ENCODE measurements at regions not wholly inside any gene's neighbourhood (a gene's known extent, or its start where the extent isn't known, plus 50 kb on each side); places are given as distances from the start of the nearest gene placed in this dataset.

DNA sequence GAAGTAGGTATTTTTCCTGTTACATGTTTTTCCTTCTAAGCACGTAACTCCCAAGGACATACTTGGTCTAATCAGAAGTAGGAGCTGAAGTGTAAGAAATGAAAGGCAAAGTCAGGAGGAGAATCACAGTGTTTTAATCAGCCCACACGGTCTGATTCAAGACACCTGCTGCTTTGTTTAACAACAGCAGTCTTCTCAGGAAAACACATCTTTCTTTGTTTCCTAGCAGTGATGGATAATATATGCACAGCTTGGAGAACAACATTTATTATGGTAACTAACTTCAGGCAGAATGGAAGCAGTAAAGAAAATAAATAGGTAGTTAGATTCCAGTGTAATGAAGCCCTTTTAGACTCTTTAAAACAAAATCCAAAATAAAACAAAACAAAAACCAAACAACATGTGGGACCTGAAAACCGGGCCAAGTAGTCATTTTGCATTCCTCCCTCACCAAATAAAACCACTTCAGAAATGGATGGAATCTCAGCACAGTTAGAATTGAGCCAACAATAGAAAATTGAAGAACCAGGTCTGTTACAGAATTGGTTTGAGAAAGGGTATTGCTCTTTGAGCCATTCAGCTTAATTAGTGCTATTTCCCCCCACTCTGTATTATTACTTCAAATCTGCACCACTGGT, 61.1 kb upstream of the UGP2 start:
- DNase-seq (ENCODE audit: low read depth) = peak; percentile 8

DNA sequence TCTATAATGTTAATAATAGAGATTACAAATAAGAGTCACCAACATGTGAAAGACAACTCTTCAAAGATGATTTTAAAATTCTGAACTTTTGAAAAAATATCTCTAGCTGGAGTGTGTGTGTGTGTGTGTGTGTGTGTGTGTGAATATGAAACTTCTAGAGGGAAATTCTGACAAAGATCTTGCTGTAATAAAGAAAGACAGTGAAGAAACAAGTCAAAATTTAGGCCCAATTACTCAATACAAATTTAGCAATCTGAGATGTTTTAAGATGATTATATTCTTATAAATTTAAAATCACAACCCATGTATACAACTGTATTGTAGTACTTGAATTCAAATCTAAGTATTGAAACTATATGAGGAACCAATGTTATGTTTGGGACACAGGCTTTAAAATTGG, 57.2 kb upstream of the UGP2 start:
- no peak for DNase-seq (ENCODE audit: low read depth)

DNA sequence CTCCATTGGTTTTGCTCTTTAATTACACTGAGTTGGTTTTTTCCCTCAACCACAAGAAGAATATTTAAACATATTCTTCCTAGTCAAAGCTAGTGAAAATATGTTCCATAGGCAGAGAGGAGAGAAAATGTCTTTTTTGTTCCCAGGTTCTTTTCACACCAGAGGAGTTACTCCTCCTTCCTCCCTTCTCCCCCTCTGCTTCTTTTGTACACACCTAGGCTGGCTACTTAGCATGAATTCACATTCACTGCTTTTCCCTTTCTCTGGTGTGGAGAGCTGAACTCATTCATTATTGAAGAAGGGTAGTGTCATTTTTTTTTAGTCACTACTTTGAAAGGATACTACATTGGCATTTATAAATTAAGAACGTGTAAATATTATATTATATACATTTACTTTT, 56.6 kb upstream of the UGP2 start:
- no peak for DNase-seq (ENCODE audit: low read depth)

DNA sequence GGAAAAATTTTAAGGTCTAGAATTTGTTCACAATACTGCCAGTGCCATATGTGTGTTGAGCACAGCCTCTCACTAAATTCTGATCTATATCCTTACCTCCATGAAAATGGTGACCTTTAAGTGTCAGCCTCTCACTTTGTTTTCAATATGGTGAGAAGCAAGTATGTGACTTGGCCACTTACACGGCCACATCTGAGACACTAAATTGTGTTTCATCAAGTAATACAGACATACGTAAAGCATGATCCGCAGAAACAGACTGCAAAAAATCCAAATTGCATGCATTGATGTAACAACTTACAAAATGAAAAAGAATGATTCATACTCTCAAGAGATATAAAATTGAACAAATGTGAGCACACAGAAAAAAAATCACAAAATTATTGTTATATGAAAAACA, 55.2 kb upstream of the UGP2 start:
- DNase-seq (ENCODE audit: low read depth) = no peak

DNA sequence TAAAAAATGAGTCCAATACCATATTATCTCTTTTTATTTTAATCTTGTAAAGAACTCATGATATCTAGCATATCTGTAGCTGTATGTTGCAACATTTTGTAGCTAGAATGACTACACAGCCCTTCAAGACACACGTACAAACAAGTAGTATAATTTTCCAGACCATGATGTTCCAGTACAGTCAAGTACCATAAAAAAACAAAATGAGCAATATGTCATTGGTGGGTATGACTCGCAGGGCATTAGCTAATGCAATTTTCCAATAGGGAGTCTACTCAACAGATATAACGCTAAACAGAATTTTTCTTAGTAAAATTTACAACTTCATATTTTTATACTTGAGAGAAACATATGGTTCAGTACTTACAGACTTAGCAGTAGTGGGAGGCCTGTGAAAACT, 53.6 kb upstream of the UGP2 start:
- peak; percentile 40 for DNase-seq (ENCODE audit: low read depth)

DNA sequence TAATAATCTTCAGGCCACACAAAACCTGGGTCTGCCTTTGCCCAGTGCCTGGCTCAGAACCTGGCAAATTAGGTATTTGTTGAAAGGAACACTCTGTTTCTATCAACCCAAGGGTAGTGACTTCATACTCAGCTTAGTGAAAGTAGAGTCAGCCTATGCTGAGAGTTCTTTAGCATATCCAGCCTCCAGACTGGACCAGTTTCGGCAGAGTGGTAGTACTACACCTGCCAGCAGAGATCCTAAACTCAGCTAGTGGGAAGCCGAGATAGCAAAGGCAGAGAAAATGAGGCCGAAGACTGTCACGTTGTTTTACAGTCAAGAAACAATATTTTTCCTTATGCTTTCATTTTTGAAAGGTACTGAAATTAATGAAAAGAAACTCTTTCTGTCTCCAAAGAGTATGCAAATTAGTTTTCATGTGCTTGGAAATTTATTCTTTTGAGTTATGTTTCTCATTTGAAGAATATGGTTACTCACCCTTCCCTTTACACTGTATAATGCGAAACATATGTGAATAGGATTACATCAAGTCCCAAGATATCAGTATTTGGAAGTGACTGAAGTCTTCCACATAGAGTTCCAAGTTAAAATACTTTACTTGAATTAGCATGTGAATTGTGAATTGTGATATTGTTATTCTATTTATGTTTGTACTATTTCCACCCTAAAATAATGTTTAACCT, 52.2 kb upstream of the UGP2 start:
- no peak for DNase-seq (ENCODE audit: low read depth)

DNA sequence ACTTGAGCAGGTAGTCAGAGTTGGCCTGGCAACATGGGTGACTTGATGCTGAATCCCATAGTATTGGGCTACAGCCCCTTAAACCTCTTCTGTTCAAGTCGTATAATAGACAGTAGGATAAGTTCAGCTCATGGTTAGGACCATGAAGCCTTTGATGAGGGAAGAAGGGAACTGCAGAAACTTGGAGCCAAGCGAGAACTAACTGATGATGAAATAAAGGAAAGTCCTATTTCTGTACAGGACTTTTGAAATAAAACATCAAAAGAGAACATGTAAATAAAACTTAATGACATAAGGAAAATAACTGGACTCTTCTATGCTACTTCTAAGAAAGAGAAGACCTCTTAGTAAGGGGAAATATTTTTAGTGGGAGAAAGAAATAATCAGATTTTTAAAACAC, 51.2 kb upstream of the UGP2 start:
- DNase-seq (ENCODE audit: low read depth) = peak; percentile 31

DNA sequence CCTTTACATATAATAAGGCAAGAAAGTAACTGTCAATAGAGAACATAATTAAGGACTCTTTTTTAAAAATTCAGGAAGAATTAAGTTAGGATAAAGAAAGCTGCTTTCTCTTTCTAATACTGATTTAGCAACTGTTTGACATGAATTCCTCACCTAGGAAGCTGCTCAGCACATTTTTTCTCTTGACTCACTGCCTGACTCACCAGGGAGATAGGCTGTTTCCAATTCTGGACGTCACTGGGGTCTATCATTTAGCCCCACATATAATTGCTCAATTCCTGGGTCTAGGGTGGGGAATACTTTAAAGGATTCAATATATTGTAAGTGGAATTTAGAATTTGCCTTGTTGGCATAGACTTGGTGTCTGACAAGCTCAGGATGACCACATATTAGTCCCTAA, 50.8 kb upstream of the UGP2 start:
- DNase-seq (ENCODE audit: low read depth) = peak; percentile 88

DNA sequence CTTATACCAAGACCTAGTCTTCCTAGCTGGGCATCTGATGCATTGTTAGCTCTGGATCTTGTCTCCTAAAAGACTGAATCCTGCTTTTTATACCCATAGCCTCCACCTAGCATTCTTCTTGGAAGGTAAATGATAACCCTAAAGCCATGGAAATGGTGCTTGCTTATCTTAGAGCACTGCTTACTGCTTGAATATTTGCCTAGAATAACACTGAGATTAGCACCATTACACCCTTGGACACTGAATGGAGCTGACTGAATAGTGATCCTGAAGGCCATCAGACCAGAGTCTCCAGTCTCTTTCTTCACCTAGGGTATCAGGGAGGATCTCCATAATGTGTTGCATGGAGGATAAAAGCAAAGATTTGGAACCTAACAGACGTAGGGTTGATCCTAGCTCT, 50.3 kb upstream of the UGP2 start:
- no peak for DNase-seq (ENCODE audit: low read depth)

Measured in renal cortical epithelial cell (primary cell).